TTC549 (cell line): ENCODE measurements at regions not wholly inside any gene's neighbourhood (a gene's known extent, or its start where the extent isn't known, plus 50 kb on each side); places are given as distances from the start of the nearest gene placed in this dataset.
A peak's percentile ranks its signal among the peaks of the same experiment; 100 is the strongest.
"Not testable (repeated sequence)": the region's sequence is repeated elsewhere in the genome, so short reads cannot be mapped to it uniquely, and the experiment has no call there.

Experiments
- FAIRE-seq: peaks from 2 replicates; lab custom pipeline; 2012; peaks lifted over from hg19 to GRCh38; lab: Jason Lieb, UNC

DNA sequence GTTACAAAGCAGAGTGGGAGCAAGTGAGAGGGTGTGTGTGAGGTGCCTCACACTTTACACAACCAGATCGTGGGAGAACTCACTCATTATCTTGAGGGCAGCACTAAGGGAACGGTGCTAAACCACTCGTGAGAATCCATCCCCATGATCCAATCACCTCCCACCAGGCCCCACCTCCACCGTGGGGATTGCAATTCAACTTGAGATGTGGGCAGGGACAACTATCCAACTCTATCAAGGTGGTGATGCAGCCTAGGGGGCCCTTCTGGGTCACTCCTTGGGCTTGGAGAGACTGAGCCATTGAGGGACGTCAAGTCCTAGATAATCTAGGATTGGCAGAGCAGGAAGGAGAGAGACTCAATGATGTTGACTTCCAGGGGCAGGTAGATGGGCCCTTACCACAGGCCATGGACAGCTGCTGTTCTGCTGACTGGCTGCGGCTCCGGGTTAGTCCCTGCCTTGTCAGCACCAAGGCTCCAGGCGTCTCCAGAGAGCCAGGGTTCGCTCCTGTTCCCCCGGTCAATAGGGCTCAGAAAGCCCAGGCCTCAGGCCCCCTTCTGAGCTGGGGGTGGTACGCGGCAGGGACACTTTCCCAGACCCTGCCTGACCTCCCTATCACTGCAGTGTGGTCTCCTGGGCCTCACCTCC lies 193.2 kb upstream of the HS6ST1 start:
- FAIRE-seq: no peak

DNA sequence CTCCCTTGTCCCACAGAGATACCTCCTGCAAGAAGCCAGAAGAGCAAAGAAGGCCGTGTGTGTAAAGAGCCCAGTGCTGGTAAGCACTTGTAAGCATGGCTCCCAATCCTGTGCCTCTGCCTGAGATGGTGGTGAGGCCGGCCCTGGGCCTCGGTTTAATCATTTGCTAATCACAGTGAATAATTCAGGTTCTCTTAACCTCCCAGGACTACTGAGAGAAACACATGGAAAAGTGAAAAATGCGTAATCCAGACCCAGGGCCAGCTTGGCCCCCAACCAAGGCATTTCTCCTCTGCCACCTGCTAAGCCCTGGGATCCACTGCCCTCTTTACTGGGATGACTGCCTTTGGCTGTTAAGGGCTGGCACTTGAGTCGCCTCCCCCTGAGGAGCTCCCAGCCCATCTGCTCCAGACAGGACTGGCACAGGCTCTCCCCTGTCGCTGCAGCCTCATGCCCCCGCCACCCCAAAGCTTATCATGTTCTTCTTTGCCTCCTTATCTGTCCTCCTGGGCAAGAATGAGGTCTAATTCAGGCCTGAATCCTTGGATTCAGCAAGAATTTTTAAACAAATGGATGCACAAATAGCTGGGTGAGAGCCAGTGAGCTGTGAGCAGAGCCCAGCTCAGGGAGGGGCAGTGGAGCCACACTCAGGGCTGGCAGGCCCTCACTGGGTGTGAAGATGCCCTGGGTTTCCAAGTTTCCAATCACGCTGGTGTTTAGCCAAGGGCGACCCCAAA lies 193.9 kb upstream of the HS6ST1 start:
- FAIRE-seq: no peak

DNA sequence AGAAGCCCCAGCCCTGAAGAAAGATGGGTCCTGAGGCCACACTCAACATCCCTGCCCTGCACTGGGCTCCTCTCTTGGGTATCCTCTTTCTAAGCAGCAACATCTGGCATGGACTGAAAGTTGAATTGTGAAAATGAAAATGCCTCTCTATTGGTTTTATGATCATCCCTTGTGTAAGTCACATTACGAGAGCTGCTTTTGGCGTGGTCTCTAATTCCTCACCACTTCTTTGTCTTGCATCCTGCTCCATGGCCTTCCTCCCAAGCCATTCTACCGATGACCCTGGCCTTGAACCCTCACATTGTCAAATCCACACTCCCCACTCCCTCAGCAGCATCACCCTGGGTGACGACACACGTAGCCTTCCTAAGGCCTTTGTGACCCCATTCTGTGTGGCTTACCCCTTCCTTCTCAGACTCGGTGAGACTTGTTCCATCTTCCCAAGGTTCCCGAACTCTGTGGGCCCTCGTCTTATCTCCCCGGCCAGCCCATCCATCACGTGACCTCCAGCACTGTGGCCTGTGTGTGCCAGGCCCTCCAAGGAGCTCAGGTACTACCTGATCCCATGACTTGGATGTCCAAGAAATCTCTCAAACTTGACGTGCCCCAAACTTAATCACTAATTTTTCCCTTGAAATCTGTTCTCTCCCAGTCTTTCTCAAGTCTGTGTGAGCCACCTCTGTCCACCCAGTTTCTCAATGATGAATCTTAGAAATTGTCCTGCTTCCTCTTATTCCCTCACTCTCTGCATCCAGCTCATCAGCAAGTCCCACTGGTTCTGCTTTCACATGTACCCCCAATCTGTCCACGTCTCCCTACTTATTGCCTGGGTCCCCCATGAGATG lies 194.7 kb upstream of the HS6ST1 start:
- FAIRE-seq: no peak

DNA sequence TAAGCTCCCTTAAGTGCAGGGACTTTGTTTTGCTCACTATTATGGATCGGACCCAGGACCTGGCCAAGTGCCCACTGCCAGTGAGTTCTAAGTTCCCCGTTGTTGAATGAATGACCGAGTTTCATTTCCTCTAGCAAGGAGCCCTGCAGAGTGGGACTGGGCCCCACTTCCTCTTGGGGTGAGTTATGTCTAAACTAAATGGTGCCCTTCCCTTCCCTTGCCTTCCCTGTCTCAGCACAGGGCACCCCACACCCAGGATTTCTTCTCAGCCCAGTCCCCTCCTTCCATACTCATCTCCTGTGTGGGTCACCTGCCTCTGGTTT lies 195.3 kb upstream of the HS6ST1 start:
- FAIRE-seq: no peak

DNA sequence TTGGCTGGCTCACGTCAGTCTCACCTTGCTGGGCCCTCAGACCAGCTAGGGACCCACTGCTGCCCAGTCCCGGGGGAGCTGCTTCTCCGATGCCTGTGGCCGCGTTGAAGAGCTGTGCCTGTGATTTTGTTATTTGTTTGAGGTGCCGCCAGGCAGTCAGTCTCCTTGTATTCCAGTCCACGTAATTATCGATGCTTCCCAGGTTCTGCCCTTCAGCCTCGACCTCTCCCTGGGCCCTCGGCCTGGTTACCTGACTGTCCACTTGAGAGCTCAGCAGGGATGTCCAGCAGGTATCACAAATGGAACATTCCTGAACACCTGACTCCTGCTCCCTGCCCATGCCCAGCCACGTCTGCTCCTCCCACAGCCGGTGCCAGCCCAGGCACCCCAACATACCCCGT lies 195.9 kb upstream of the HS6ST1 start:
- FAIRE-seq: no peak

DNA sequence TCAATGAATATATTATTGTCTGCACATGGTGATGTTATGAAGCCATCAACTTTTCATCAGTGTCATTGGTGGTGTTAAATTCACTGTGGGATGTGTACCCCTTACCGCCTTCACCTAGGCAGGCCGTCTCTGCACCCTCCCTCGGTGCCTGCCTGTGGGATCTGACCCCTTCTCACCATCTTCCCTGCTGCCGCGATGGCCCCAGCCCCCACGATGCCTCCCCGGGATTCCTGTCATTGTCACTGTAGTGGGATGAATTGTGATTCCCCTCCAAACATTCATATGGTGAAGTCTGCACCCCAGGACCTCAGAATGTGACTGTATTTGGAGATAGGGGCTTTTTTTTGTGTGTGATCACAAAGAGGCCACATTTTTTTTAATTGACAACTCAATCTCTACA lies 198.3 kb upstream of the HS6ST1 start:
- FAIRE-seq: no peak

DNA sequence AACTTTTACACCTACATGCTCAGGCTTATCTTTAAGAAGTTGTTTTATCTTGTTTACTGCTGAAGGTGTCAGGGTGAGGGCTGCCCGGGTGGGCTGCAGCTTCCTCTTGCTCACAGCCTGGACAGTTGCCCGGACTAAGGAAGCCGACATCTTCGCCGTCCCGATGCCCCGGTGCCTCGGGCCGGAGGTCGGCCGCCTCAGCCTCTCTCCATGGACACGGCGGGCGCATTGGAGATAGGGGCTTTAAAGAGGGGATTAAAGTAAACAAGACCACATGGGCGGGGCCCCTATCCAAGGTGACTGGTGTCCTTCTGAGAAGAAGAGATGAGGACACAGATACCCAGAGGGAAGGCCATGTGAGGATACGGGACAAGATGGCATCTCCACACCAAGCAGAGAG lies 200.4 kb upstream of the HS6ST1 start:
- FAIRE-seq: not testable (repeated sequence)

DNA sequence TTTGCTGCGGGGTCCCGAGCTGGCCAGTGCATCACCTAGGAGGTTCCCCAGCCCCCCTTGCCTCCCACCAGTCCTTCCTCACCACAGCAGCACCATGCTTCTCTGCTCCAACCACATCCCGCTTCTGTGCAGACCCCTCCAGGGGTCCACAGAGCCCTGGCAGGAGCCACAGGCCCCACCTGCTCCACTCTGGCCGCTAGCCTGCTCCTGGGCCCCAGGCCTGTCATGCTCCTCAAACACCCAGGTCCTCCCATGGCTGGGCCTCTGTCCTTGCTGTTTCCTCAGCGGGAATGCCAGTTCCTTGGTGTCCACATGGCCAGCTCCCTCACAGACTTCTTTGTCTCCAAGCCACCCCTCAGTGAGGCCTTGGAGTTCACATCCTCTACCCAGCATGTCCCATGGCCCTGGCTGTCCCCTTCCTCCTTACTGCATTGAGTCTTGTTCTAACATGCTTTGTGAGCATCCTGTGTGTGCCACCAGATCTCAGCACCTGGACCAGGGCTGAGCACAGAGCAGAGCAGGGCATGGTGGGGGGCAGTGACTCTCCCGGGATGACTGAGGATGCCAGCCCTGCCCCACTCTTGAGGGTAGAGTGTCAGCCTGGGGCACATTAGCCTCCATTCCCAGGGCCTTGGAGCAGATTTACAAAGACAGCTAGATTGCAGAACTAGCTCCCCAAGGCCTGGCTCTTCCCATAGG lies 201.0 kb upstream of the HS6ST1 start:
- FAIRE-seq: no peak

DNA sequence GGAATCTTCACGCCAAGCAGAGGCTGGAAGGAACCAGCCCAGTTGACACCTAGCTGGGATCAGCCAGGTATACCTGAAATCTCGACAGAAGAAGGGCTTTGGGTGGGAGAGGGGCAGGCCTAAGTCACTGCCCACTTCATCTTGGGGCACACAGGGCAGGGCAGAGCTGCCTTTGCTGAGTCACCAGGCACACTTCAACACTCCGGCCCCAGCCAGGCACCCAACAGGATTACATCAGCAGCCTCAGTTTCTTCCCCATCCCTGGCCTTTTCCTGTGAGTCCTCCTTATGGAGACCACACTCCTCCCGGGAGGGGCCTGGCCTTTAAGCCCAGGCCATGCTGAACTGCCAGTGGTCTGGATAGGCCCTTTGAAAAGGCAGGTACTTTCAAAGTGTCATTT lies 201.7 kb upstream of the HS6ST1 start:
- no peak for FAIRE-seq

DNA sequence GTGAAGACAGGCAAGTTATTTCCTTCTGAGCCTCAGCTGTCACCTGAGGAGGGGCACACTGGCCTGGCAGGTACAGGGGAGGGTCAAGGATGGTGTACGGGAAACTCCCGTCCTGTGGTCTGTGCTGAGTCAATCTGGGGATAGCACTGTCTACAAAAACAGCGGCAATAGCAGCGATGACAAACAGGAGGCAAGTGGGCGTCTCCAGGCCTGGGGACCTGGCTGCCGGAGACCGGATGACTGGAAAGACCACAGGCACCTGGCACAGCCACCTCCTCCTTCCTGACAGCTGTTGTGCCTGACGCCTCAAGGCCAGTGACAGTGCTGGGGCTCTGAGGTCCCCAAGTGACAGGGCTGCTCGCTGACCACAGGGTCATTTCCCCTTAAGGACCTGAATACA lies 202.1 kb upstream of the HS6ST1 start:
- no peak for FAIRE-seq

DNA sequence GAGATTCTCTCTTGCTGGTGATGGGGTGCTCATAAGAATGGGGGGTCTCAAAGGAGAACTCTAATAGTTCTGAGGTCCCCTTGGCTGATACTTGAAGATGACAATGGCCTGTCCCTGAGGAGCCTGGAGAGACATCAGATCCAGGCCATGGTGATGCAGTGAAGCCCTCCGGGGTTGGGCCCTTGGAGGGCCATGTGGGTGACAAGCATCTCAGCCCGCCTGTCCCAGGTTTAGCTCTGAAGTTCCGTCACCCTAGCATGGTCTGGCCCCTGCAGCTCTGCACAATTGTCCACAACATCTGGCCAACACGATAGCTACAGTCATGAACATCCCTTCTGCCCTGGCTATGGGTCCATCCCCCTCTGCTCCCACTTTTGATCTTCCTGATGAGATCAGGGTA lies 202.8 kb upstream of the HS6ST1 start:
- FAIRE-seq: no peak

DNA sequence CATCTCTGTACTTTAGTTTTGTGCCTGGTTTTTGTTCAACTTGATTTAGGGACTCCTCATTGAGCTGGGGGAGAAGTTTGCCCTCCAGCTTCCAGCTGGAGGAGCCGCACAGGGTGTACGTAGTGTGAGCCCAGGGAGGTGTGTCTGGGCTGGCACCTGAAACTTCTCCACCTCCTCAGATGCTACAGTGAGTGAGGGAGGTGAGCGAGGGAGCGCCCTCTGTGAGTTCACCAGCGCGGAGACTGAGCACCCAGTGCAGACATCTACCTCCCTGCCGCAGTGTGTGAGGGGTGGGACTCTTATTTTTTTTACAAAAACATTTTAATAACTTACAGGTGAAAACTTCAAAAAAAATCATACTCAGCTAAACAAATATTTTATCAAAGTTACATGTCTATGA lies 204.2 kb upstream of the HS6ST1 start:
- FAIRE-seq: no peak

DNA sequence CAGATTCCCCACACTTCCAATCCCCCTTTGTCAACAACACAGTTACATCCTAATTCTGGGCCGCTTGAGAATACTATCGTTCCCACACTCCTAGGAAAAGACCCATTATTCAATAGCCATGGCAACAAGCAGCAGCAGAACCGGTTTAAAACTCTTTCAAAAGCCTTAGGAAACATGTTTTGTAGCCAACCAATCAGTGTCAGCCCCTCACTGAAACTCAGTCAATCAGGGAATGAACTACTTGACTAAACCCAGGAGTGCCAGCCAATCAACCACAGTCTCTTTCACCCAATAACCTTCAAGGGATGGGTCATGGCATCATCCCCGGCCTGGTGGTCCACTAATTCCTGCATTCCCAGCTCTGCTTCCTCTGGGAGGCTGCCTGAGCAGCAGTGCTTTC lies 204.8 kb upstream of the HS6ST1 start:
- FAIRE-seq: no peak

DNA sequence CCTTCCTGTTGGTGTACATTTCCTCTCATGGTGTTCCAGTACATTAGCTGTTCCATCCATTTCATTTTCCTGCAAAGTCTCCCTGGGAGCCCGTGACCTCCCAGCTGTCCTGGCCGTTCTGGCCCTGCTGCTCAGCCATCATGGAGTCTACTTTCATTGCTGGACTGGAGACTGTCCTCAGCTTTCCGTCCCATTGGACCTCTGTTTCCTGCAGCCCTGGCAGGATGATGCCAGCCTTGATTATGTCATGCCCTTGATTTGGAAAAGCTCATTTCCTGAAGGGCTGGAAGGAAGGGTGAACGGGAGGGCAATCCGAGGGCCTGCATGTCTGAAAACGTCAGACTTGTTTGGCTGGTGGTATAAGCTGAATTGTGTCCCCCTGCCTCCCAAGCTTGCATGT lies 205.5 kb upstream of the HS6ST1 start:
- no peak for FAIRE-seq

DNA sequence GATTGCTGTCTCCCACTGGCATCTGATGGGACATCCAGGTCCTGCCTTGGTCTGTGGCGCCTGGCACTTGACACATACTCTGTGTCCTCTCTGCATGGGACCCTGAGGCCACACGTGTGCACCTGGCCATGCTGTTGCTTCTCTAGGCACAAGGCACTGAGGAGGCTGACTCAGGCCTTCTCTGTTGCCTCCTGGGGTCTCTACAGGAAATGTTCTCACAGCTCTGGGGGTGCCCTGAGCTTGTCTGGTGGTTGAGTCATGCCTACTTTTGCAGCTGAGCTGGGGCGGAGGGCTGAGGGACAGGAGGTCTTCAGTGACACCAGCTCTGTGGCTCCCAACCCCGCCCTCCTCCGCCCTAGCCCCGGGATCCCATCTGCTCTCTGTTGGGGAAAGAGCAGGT lies 207.0 kb upstream of the HS6ST1 start:
- no peak for FAIRE-seq

DNA sequence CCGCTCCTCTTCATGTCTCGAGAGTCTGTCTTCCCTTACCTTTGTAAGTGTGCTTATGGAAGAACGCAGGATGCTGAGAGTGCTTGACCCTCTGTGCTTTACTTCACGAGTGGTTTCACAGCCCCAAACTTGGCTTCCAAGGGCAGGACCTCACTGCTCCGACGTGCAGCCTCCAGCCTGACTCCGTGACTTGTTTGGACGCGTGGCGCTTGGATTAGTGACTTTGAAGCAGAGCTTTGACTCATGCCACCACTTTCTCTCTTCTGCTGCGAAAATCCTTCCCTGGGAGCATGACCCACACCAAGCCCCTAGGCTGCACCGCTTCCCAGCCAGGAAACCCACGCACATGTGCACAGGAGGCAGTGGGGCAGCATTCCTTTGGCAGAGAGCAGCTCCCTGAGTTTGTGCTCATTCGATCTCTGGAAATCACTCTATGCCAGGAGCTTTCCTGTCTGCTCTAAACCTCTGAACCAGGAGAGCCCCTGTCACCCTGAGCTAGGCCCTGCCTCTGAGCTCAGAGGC lies 207.8 kb upstream of the HS6ST1 start:
- FAIRE-seq: no peak

DNA sequence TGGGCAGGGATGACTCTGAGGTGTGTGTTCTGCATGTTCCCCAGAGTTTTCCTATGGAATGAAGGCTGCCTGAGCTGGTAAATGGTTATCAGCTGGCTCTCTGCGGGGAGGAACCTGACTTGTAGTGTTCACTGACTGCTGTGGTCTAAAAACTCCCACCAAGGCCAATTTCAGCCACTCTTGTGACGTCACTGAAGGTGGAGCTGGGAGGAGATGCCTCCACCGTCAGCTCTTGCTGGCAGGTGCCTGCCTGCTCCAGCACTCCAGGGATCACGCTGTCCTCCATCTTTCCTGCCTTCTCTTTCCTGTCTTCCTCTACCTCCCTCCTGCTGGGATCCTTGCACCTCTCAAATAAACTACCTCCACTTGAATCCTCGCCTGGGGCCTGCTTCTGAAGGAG lies 209.5 kb upstream of the HS6ST1 start:
- no peak for FAIRE-seq

DNA sequence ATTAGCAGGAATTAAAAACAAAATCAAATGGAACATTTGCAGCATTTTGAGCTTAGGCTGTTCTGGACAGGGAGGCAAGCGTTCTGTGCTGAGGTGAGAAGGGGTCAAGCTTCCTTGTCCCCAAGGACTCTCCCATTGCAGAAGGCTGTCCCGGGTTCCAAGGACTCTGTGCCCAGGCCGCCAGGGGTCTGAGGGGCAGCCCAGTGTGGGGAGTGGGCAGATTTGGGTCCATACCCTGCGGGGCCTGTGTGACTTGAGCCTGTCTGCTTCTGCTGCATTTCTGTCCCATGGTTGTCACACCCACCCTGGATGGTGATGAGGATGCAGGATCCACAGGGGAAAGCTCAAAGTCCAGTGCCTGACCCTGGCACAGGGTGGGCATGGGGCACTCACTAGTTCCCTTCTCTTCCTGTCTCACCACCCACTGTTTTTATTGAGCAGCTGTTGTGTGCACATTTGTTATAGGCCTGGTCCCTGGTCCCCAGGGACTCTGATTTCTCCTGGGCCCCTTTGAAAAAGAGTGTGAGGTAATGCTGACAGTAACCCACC lies 211.4 kb upstream of the HS6ST1 start:
- FAIRE-seq: no peak

DNA sequence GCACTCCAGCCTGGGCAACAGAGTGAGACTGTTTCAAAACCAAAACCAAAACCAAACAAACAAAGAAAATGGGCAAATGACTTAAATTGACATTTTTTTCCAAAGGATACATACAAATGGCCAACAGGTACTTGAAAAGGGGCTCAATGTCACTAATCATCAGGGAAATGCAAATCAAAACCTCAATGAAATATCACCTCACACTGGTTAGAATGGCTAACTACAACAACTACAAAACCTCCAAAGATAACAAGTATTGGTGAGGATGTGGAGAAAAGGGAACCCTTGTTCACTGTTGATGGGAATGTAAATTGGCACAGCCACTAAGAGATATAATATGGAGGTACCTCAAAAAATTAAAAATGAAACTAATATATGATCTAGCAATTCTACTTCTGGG lies 213.2 kb upstream of the HS6ST1 start:
- FAIRE-seq: peak; percentile 54

DNA sequence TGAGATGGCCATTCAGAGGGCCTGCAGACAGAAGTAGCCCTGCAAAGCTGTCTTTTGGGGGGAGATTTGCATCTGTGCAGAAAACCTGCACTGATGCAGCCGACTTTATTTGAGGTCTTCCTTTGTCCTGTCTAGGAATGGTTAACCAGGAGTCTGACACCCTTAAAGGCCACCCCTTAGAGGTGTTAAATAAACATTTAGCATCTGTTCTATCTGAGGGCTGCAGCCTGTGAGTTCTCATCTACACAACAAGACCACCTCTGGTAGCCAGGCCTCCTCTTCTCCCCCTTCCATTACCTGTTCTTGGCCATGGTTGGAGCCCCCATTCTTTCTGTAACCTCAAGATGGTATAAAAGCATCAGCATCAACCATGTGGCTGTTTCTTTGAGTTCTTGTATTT lies 214.4 kb upstream of the HS6ST1 start:
- FAIRE-seq: no peak

DNA sequence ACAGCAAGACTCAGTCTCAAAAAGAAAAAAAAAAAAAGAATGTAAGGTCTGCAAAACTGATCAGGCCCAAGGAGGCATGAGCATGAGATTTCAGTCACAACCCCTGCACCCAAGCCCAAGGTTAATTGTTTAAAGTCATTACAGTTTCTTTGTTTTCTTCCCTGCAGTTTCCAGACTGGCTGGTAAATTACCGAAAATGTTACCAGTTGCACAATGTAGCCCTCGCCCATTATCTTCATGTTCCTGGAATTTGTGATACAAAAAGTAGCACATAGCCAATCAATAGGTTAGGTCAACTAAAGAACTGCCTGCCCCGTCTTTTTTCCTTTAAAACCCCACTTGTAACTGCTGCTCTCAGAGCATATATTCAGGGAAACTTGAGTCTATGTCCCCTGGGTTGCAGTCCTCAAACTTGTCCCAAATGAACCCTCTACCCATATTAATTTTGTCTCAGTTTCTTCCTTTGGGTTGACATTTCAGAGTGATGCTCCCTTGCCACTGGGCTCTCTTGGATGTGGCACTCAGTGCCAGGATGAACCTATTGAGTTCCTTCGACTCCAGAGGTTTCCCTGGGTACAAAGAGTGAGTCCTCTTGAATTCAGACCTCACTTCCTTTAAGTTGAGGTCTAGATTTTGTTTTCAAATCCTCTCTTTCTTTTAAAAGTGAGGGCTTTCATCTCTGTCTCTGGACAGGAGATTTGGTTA lies 216.2 kb upstream of the HS6ST1 start:
- no peak for FAIRE-seq

DNA sequence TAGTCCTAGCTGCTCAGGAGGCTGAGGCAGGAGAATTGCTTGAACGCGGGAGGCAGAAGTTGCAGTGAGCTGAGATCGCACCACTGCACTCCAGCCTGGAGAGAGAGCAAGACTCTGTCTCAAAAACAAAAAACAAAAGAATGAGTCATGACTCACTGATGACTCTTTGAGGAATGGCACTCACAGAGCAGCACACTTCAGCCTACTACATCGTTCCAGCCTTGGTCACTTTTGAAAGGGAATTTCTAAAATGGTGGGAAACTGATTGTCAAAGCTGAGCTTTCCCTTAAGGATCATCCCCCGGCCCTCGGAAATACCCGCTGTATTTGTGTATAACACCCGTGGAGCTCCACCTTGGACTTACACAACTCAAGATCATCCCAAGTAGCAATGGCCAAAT lies 217.3 kb upstream of the HS6ST1 start:
- no peak for FAIRE-seq
